Activated T-cell treated with anti-CD3 and anti-CD28 coated beads, Interleukin-2, amount 50 U/mL, for 72 hours (primary cell): ENCODE measurements at regions not wholly inside any gene's neighbourhood (a gene's known extent, or its start where the extent isn't known, plus 50 kb on each side); places are given as distances from the start of the nearest gene placed in this dataset.
A peak's percentile ranks its signal among the peaks of the same experiment; 100 is the strongest.

Experiments used
- ATAC-seq, 2 donors: fragments of 150-1000 bp; cut with Tn5 transposase; replicated peaks in 1 of 2; 2 replicates each; pipeline ENCODE4 v1.10.0; 2021; ENCODE audit warnings: moderate library complexity in 2 of 2, mild to moderate bottlenecking in 1 of 2
- DNase-seq, 2 donors: peaks; one replicate each; pipeline ENCODE4 v3.0.0; 2021 to 2022; ENCODE audit warnings: mixed read lengths in 1 of 2
- H3K27ac Mint-ChIP-seq: one replicate; pipeline ENCODE4 v1.8.0; 2022; ENCODE audit warnings: mild to moderate bottlenecking, moderate library complexity, mixed read lengths
- H3K27me3 Mint-ChIP-seq: one replicate; pipeline ENCODE4 v1.8.0; 2022; ENCODE audit warnings: low read depth, mixed read lengths
- H3K36me3 Mint-ChIP-seq, 2 donors: one replicate each; pipeline ENCODE4 v1.8.0; 2022; ENCODE audit warnings: mixed read lengths in 2 of 2, mild to moderate bottlenecking in 1 of 2; ENCODE audit not compliant: insufficient read depth in 2 of 2
- H3K4me1 Mint-ChIP-seq: one replicate; pipeline ENCODE4 v1.8.0; 2022; ENCODE audit warnings: low read depth, mixed read lengths
- H3K4me3 Mint-ChIP-seq, 2 donors: one replicate each; pipeline ENCODE4 v1.8.0; 2022; ENCODE audit warnings: mild to moderate bottlenecking in 2 of 2, mixed read lengths in 2 of 2, moderate library complexity in 2 of 2
- H3K9me3 Mint-ChIP-seq, 2 donors: one replicate each; pipeline ENCODE4 v1.8.0; 2022; ENCODE audit warnings: mixed read lengths in 2 of 2

GRCh38 chr2:71815701-71816474, 331.8 kb downstream of the CYP26B1 start:
- Mint-ChIP-seq H3K4me3 (no peak overlapping the region), H3K27ac (no peak overlapping the region), H3K27me3 (no peaks in the 10 kb centered on the region), H3K9me3 (no peaks in the 10 kb centered on the region), H3K36me3 (no peaks in the 10 kb centered on the region), H3K4me1 (no peaks in the 10 kb centered on the region)
- no peak for DNase-seq
- no peak for ATAC-seq

- DNase-seq (no peak), ATAC-seq (no peak)
- Mint-ChIP-seq H3K9me3 (no peaks in the 10 kb centered on the region), H3K4me1 (no peaks in the 10 kb centered on the region), H3K27ac (no peak overlapping the region), H3K36me3 (no peaks in the 10 kb centered on the region), H3K4me3 (no peak overlapping the region), H3K27me3 (no peaks in the 10 kb centered on the region)
Observed at GRCh38 chr2:71814885-71815284, 332.8 kb downstream of the CYP26B1 start.

GRCh38 chr2:71813807-71814470, 333.7 kb downstream of the CYP26B1 start:
- Mint-ChIP-seq H3K4me1 (no peaks in the 10 kb centered on the region), H3K4me3 (no peak overlapping the region), H3K36me3 (no peaks in the 10 kb centered on the region), H3K27ac (no peak overlapping the region), H3K27me3 (no peaks in the 10 kb centered on the region), H3K9me3 (no peaks in the 10 kb centered on the region)
- ATAC-seq (no peak), DNase-seq (no peak)

- Mint-ChIP-seq H3K27ac (no peak overlapping the region), H3K27me3 (no peaks in the 10 kb centered on the region), H3K4me1 (no peaks in the 10 kb centered on the region), H3K9me3 (no peaks in the 10 kb centered on the region), H3K36me3 (no peaks in the 10 kb centered on the region), H3K4me3 (no peak overlapping the region)
- ATAC-seq: no peak
- no peak for DNase-seq
Observed at GRCh38 chr2:71813315-71813714, 334.3 kb downstream of the CYP26B1 start.

- Mint-ChIP-seq H3K4me3 (no peak overlapping the region), H3K9me3 (no peaks in the 10 kb centered on the region), H3K36me3 (no peaks in the 10 kb centered on the region), H3K27me3 (no peaks in the 10 kb centered on the region), H3K27ac (no peak overlapping the region), H3K4me1 (no peaks in the 10 kb centered on the region)
- DNase-seq: no peak
- ATAC-seq: no peak
Observed at GRCh38 chr2:71812736-71813135, 334.9 kb downstream of the CYP26B1 start.

- H3K9me3 Mint-ChIP-seq: no peaks in the 10 kb centered on the region
- DNase-seq (no peak), ATAC-seq (no peak)
- no peaks in the 10 kb centered on the region for H3K27me3 Mint-ChIP-seq
- H3K4me3 Mint-ChIP-seq: no peak overlapping the region
- H3K27ac Mint-ChIP-seq: no peak overlapping the region
- H3K4me1 Mint-ChIP-seq: no peaks in the 10 kb centered on the region
- no peaks in the 10 kb centered on the region for H3K36me3 Mint-ChIP-seq
Observed at GRCh38 chr2:71811726-71812125, 335.9 kb downstream of the CYP26B1 start.

- ATAC-seq (no peak), DNase-seq (no peak)
- no peak overlapping the region for H3K27ac Mint-ChIP-seq
- no peaks in the 10 kb centered on the region for H3K36me3 Mint-ChIP-seq
- H3K27me3 Mint-ChIP-seq: no peaks in the 10 kb centered on the region
- no peak overlapping the region for H3K4me3 Mint-ChIP-seq
- no peaks in the 10 kb centered on the region for H3K4me1 Mint-ChIP-seq
- no peaks in the 10 kb centered on the region for H3K9me3 Mint-ChIP-seq
Observed at GRCh38 chr2:71811157-71811556, 336.5 kb downstream of the CYP26B1 start.

- H3K9me3 Mint-ChIP-seq: no peaks in the 10 kb centered on the region
- no peak for DNase-seq
- ATAC-seq: no peak
- no peaks in the 10 kb centered on the region for H3K4me1 Mint-ChIP-seq
- H3K27me3 Mint-ChIP-seq: no peaks in the 10 kb centered on the region
- no peak overlapping the region for H3K4me3 Mint-ChIP-seq
- H3K36me3 Mint-ChIP-seq: no peaks in the 10 kb centered on the region
- H3K27ac Mint-ChIP-seq: no peak overlapping the region
Observed at GRCh38 chr2:71807581-71808451, 339.8 kb downstream of the CYP26B1 start.

GRCh38 chr2:71806432-71806831, 341.2 kb downstream of the CYP26B1 start:
- no peaks in the 10 kb centered on the region for H3K36me3 Mint-ChIP-seq
- H3K27ac Mint-ChIP-seq: no peak overlapping the region
- ATAC-seq (no peak), DNase-seq (no peak)
- no peak overlapping the region for H3K4me3 Mint-ChIP-seq
- no peaks in the 10 kb centered on the region for H3K27me3 Mint-ChIP-seq
- no peaks in the 10 kb centered on the region for H3K4me1 Mint-ChIP-seq
- H3K9me3 Mint-ChIP-seq: no peaks in the 10 kb centered on the region

GRCh38 chr2:71804281-71804751, 343.3 kb downstream of the CYP26B1 start:
- Mint-ChIP-seq H3K9me3 (no peaks in the 10 kb centered on the region), H3K36me3 (no peaks in the 10 kb centered on the region), H3K27me3 (no peaks in the 10 kb centered on the region), H3K4me3 (no peak overlapping the region), H3K4me1 (no peaks in the 10 kb centered on the region), H3K27ac (no peak overlapping the region)
- no peak for ATAC-seq
- no peak for DNase-seq

GRCh38 chr2:71803398-71803797, 344.3 kb downstream of the CYP26B1 start:
- H3K27ac Mint-ChIP-seq: no peak overlapping the region
- H3K27me3 Mint-ChIP-seq: no peaks in the 10 kb centered on the region
- ATAC-seq (no peak), DNase-seq (no peak)
- H3K9me3 Mint-ChIP-seq: no peaks in the 10 kb centered on the region
- H3K4me3 Mint-ChIP-seq: no peak overlapping the region
- no peaks in the 10 kb centered on the region for H3K4me1 Mint-ChIP-seq
- H3K36me3 Mint-ChIP-seq: no peaks in the 10 kb centered on the region

GRCh38 chr2:71802556-71802955, 345.1 kb downstream of the CYP26B1 start:
- no peaks in the 10 kb centered on the region for H3K27me3 Mint-ChIP-seq
- no peaks in the 10 kb centered on the region for H3K4me1 Mint-ChIP-seq
- H3K36me3 Mint-ChIP-seq: no peaks in the 10 kb centered on the region
- H3K9me3 Mint-ChIP-seq: no peaks in the 10 kb centered on the region
- no peak overlapping the region for H3K27ac Mint-ChIP-seq
- no peak overlapping the region for H3K4me3 Mint-ChIP-seq
- ATAC-seq: no peak
- DNase-seq: no peak

GRCh38 chr2:71801969-71802368, 345.7 kb downstream of the CYP26B1 start:
- DNase-seq: peak in 1 of 2 donors; percentile 10
- no peaks in the 10 kb centered on the region for H3K27me3 Mint-ChIP-seq
- no peak overlapping the region for H3K27ac Mint-ChIP-seq
- no peaks in the 10 kb centered on the region for H3K4me1 Mint-ChIP-seq
- no peak overlapping the region for H3K4me3 Mint-ChIP-seq
- H3K36me3 Mint-ChIP-seq: no peaks in the 10 kb centered on the region
- no peak for ATAC-seq
- H3K9me3 Mint-ChIP-seq: no peaks in the 10 kb centered on the region
